ENCODE measurements at regions not wholly inside any gene's neighbourhood (a gene's known extent, or its start where the extent isn't known, plus 50 kb on each side); places are given as distances from the start of the nearest gene placed in this dataset.
"Not testable (repeated sequence)": the region's sequence is repeated elsewhere in the genome, so short reads cannot be mapped to it uniquely, and the experiment has no call there.

DNA sequence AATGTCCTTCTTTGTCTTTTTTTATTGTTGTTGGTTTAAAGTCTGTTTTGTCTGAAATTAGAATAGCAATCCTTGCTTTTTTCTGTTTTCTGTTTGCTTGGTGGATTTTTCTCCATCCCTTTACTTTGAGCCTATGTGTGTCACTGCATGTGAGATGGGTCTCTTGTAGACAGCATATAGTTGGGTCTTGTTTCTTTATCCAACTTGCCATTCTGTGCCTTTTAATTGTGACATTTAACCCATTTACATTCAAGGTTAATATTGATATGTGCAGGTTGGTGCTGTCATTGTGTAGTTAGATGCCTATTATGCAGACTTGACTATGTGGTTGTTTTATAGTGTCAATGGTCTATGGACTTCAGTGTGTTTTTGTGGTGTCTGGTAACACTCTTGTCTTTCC lies 197.5 kb upstream of the FN1 start:
- CTCF ChIA-PET, result no interaction called here
- H3K27me3 ChIP-seq (ENCODE audit: insufficient read depth), result no peaks in the 10 kb centered on the region
- no peaks in the 10 kb centered on the region for H4K20me1 ChIP-seq (ENCODE audit: insufficient read depth)
- POLR2A ChIA-PET, result no interaction called here
- peaks cover 2% of the 10 kb centered on the region for H3F3A ChIP-seq (replicated peaks; ENCODE audit: insufficient read depth)
- no peaks in the 10 kb centered on the region for H3K4me1 ChIP-seq (ENCODE audit: control insufficient read depth in 1 of 2, insufficient read depth in 2 of 2, low read depth in 1 of 2, low read length in 1 of 2)
- no peak overlapping the region for H3K27ac ChIP-seq (ENCODE audit: low read depth in 2 of 2, low read length in 1 of 2)
- peaks cover 8% of the 10 kb centered on the region; the same call in 1 of the 2 replicates for H3K9me3 ChIP-seq
- peaks cover 0 to 4% of the 10 kb centered on the region in 2 experiments for H3K36me3 ChIP-seq (replicated peaks in 1 of 2; ENCODE audit: control insufficient read depth in 1 of 2, insufficient read depth in 2 of 2, low read length in 1 of 2)
- DNase-seq, result no peak
- H3K79me2 ChIP-seq (ENCODE audit: insufficient read depth), result no peaks in the 10 kb centered on the region
- no peak overlapping the region for H3K4me2 ChIP-seq
- no peak overlapping the region for H3K9ac ChIP-seq
- no peaks in the 10 kb centered on the region for H3K9me2 ChIP-seq
- no peak overlapping the region for H3K4me3 ChIP-seq (ENCODE audit: low read depth in 2 of 2, low read length in 1 of 2)
- TF ChIP-seq TCF12 (IDR thresholded peaks at IDR 0.05) (no peak), IRF3 (IDR thresholded peaks at IDR 0.05; ENCODE audit: low read depth, low read length) (no peak), GABPA (IDR thresholded peaks at IDR 0.05; ENCODE audit: low read depth) (no peak), ELF1 (IDR thresholded peaks at IDR 0.05) (no peak), CHD2 (IDR thresholded peaks at IDR 0.05; ENCODE audit: low read length, partially characterized antibody) (no peak), SIN3A (IDR thresholded peaks at IDR 0.05; ENCODE audit: borderline replicate concordance, low read depth, low read length) (no peak), TAF1 (IDR thresholded peaks at IDR 0.05; ENCODE audit: borderline replicate concordance, low read depth, low read length) (no peak), FOSL2 (IDR thresholded peaks at IDR 0.05; ENCODE audit: borderline replicate concordance, low read depth) (no peak), POLR2AphosphoS5 (IDR thresholded peaks at IDR 0.05; ENCODE audit: low read depth, low read length) (no peak), RXRA (IDR thresholded peaks at IDR 0.05; ENCODE audit: borderline replicate concordance, low read depth) (no peak), RCOR1 (IDR thresholded peaks at IDR 0.05; ENCODE audit: low read length) (no peak), MEF2A (IDR thresholded peaks at IDR 0.05; ENCODE audit: borderline replicate concordance, low read depth) (no peak)
- TF ChIP-seq, protein P1, sequence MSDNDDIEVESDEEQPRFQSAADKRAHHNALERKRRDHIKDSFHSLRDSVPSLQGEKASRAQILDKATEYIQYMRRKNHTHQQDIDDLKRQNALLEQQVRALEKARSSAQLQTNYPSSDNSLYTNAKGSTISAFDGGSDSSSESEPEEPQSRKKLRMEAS (IDR thresholded peaks at IDR 0.05; ENCODE audit: low read depth), result no peak
- H2AFZ ChIP-seq (ENCODE audit: low read depth), result no peak overlapping the region

DNA sequence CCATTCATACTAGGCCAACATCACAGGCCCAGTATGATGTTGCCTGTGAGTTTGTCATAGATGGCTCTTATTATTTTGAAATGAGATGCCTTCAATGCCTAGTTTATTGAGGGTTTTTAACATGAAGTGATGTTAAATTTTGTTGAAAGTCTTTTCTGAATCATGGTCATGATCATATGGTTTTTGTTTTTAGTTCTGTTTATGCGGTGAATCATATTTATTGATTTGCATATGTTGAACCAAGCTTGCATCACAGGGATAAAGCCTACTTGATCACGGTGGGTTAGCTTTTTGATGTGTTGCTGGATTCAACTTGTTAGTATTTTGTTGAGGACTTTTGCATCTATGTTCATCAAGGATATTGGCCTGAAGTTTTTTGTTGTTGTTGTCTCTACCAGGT lies 195.8 kb upstream of the FN1 start:
- Histone ChIP-seq H3K9me2 (no peaks in the 10 kb centered on the region), H3K27me3 (ENCODE audit: insufficient read depth) (no peaks in the 10 kb centered on the region), H3F3A (replicated peaks; ENCODE audit: insufficient read depth) (no peaks in the 10 kb centered on the region), H3K4me3 (ENCODE audit: low read depth in 2 of 2, low read length in 1 of 2) (no peak overlapping the region), H3K9ac (no peak overlapping the region), H4K20me1 (ENCODE audit: insufficient read depth) (no peaks in the 10 kb centered on the region), H3K79me2 (ENCODE audit: insufficient read depth) (no peaks in the 10 kb centered on the region), H2AFZ (ENCODE audit: low read depth) (no peak overlapping the region), H3K4me2 (no peak overlapping the region), H3K36me3 (replicated peaks in 1 of 2; ENCODE audit: control insufficient read depth in 1 of 2, insufficient read depth in 2 of 2, low read length in 1 of 2) (no peaks in the 10 kb centered on the region), H3K4me1 (ENCODE audit: control insufficient read depth in 1 of 2, insufficient read depth in 2 of 2, low read depth in 1 of 2, low read length in 1 of 2) (no peaks in the 10 kb centered on the region), H3K9me3 (no peaks in the 10 kb centered on the region), H3K27ac (ENCODE audit: low read depth in 2 of 2, low read length in 1 of 2) (no peak overlapping the region)
- no peak for TF ChIP-seq MEF2A (IDR thresholded peaks at IDR 0.05; ENCODE audit: borderline replicate concordance, low read depth)
- no peak for TF ChIP-seq SIN3A (IDR thresholded peaks at IDR 0.05; ENCODE audit: borderline replicate concordance, low read depth, low read length)
- no peak for TF ChIP-seq SMC3 (IDR thresholded peaks at IDR 0.05; ENCODE audit: low read depth, low read length)
- TF ChIP-seq RXRA (IDR thresholded peaks at IDR 0.05; ENCODE audit: borderline replicate concordance, low read depth), result no peak
- no peak for TF ChIP-seq MXI1 (IDR thresholded peaks at IDR 0.05; ENCODE audit: low read depth, low read length)
- TF ChIP-seq EZH2phosphoT487 (IDR thresholded peaks at IDR 0.05; ENCODE audit: borderline replicate concordance, low read depth), result no peak
- TF ChIP-seq IRF3 (IDR thresholded peaks at IDR 0.05; ENCODE audit: low read depth, low read length), result no peak
- no peak for TF ChIP-seq ZBTB33 (IDR thresholded peaks at IDR 0.05; ENCODE audit: borderline replicate concordance, low read depth)
- no peak for TF ChIP-seq ELF1 (IDR thresholded peaks at IDR 0.05)
- no peak for TF ChIP-seq RCOR1 (IDR thresholded peaks at IDR 0.05; ENCODE audit: low read length)
- no peak for TF ChIP-seq NFIC (IDR thresholded peaks at IDR 0.05; ENCODE audit: borderline replicate concordance)
- TF ChIP-seq TEAD4 (IDR thresholded peaks at IDR 0.05; ENCODE audit: borderline replicate concordance, insufficient read depth), result no peak
- TF ChIP-seq RFX5 (IDR thresholded peaks at IDR 0.05; ENCODE audit: low read length), result no peak
- POLR2A ChIA-PET, result no interaction called here
- 96% methylated on average over 2 of the region's 2 CpGs for WGBS (ENCODE audit: low lambda C conversion rate)
- CTCF ChIA-PET, result no interaction called here
- DNase-seq, result no peak

DNA sequence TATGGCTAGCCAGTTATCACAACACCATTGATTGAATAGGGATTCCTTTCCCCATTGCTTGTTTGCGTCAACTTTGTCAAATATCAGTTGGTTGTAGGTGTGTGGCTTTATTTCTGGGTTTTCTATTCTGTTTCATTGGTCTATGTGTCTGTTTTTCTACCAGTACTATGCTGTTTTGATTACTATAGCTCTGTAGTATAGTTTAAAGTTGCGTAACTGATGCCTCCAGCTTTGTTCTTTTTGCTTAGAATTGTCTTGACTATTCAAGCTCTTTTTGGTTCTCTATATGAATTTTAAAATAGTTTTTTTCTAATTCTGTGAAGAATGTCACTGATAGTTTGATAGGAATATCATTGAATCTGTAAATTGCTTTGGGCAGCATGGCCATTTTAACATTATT lies 194.9 kb upstream of the FN1 start:
- H3F3A ChIP-seq (replicated peaks; ENCODE audit: insufficient read depth); POLR2A ChIA-PET; H3K27ac ChIP-seq (ENCODE audit: low read depth in 2 of 2, low read length in 1 of 2); H3K4me1 ChIP-seq (ENCODE audit: control insufficient read depth in 1 of 2, insufficient read depth in 2 of 2, low read depth in 1 of 2, low read length in 1 of 2); H2AFZ ChIP-seq (ENCODE audit: low read depth); DNase-seq; H4K20me1 ChIP-seq (ENCODE audit: insufficient read depth); H3K9me3 ChIP-seq; H3K9me2 ChIP-seq; H3K27me3 ChIP-seq (ENCODE audit: insufficient read depth); H3K4me2 ChIP-seq; H3K4me3 ChIP-seq (ENCODE audit: low read depth in 2 of 2, low read length in 1 of 2); CTCF ChIA-PET; H3K79me2 ChIP-seq (ENCODE audit: insufficient read depth); H3K9ac ChIP-seq; H3K36me3 ChIP-seq (replicated peaks in 1 of 2; ENCODE audit: control insufficient read depth in 1 of 2, insufficient read depth in 2 of 2, low read length in 1 of 2): not testable (repeated sequence)
- WGBS (ENCODE audit: low lambda C conversion rate), result 95% methylated on average over 2 of the region's 2 CpGs

Data from SK-N-SH (cell line).